Amniotic stem cell (primary cell): ENCODE measurements at regions not wholly inside any gene's neighbourhood (a gene's known extent, or its start where the extent isn't known, plus 50 kb on each side); places are given as distances from the start of the nearest gene placed in this dataset.

Source experiments
- DNase-seq: peaks from one replicate; lab custom pipeline; 2025; lab: John Stamatoyannopoulos, UW

DNA sequence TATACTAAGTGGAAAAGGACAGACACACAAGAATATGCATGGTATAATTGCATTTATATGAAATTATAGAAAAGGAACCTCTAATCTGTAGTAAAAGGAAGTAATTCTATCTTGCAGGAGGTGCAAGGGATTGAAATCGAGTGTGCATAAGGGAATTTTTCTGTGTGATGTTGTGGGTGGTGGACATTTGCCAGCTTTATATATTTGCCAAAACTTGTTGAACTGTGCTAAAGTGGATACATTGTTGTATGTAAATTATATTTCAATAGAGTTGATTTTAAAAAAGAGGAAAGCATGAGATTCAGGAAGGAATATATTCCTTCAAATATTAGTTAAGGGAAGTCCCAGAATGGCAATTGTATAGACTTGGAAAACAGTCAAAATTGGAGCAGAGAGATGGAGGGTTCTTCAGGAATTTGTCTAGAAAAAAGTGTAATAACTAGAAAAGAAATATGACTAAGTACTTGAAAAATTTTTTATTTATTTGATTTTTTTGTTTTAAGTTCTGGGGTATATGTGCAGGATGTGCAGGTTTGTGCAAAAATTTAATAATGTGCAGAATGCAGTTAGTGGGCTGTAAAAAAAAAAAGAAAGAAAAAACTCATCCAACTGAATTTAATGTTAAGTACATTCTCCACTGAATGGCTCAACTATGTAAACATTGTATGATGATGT lies 96.1 kb downstream of the ARL4A start:
- no peak for DNase-seq

- no peak for DNase-seq
Observed at GRCh38 chr7:12785473-12785872, 98.0 kb downstream of the ARL4A start.

GRCh38 chr7:12786494-12786893 lies 99.1 kb downstream of the ARL4A start:
- DNase-seq, result no peak

- DNase-seq, result no peak
Observed at GRCh38 chr7:12788171-12788570, 100.7 kb downstream of the ARL4A start.

- no peak for DNase-seq
Observed at GRCh38 chr7:12788591-12788990, 101.2 kb downstream of the ARL4A start.

- no peak for DNase-seq
Observed at GRCh38 chr7:12794722-12795302, 107.4 kb downstream of the ARL4A start.

GRCh38 chr7:12796397-12797127 lies 109.1 kb downstream of the ARL4A start:
- DNase-seq, result no peak

GRCh38 chr7:12800486-12800885 lies 113.1 kb downstream of the ARL4A start:
- no peak for DNase-seq

- DNase-seq, result no peak
Observed at GRCh38 chr7:12801107-12801506, 113.7 kb downstream of the ARL4A start.

- DNase-seq, result no peak
Observed at GRCh38 chr7:12802070-12802469, 114.6 kb downstream of the ARL4A start.

- no peak for DNase-seq
Observed at GRCh38 chr7:12803542-12803941, 116.1 kb downstream of the ARL4A start.

DNA sequence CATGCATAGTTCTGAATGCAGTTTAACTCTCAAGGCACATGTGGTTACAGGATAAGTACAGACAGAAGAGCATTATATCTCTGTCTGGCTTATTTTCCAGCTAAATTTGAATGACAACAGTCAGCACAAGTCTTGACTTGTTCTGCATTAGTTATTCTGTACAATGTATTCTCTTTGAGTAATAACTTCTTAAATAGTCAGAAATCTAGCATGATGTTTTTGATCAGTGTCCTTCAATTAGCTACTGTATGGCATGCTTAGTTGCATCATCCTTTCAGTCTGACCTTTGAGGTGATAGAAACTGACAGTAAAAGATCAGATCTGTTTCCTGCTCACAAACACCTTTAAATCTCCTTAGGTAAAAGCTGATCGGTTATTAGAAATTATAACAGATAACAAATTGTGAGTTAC lies 118.1 kb downstream of the ARL4A start:
- no peak for DNase-seq

DNA sequence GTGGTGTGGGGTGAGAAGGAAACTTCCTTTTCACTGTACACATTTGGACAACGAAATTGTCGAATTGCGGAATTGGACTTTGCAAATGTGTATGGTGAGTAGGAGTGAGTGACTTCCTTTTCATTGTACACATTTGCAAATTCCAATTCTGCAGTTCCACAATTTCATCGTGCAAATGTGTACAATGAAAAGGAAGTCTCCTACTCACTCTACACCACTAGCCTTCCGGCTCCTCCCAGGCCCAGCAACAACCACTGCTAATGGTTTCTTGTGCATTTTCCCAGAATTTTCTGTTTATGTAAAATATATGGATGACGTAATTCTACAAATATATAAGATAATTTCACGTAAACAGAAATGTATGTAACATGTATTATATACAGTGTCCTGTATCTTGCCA lies 118.5 kb downstream of the ARL4A start:
- DNase-seq, result no peak

DNA sequence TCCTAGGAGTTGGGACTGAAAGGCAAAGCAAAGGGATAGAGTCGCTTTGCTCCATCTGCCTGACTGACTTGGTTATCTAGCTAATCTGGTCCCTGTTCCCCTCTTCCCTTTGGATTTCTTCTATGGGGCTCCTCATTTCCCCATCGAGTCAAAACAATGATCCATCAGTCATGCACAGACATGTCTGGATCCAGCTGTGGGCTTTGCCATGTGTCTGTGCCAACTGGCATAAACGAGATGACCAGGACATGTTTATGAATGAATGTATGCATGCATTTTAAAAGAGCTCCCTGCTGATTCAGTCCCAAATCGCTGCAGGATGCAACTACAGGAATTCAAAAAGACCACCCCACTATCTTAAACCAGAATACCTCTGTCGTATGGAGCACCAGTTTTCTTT lies 122.0 kb downstream of the ARL4A start:
- no peak for DNase-seq

- no peak for DNase-seq
Observed at GRCh38 chr7:12812111-12812510, 124.7 kb downstream of the ARL4A start.

GRCh38 chr7:12814107-12814506 lies 126.7 kb downstream of the ARL4A start:
- no peak for DNase-seq

GRCh38 chr7:12814828-12815227 lies 127.4 kb downstream of the ARL4A start:
- DNase-seq, result no peak

GRCh38 chr7:12815426-12815825 lies 128.0 kb downstream of the ARL4A start:
- DNase-seq, result no peak

- no peak for DNase-seq
Observed at GRCh38 chr7:12815871-12816270, 128.4 kb downstream of the ARL4A start.

- DNase-seq, result no peak
Observed at GRCh38 chr7:12820777-12821176, 133.3 kb downstream of the ARL4A start.

DNA sequence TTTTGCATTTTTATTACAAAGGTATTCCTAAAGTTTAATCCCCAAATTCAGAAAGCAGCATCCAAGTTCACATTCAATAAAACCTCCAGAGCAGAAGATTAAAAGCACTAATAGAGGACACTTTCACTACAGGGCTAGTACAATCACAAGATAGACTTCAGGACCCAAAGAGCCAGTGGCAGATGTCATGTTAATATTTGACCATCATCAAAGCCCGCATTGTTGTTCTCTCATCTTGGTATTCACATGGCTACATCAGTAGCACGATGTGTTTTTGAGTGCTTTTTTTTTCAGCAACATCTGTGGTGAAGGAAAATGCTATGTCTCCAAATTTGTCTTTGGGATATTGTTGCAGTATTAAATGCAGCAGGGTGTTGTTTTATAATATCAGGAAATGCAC lies 134.3 kb downstream of the ARL4A start:
- no peak for DNase-seq

- no peak for DNase-seq
Observed at GRCh38 chr7:12826079-12826478, 138.6 kb downstream of the ARL4A start.

GRCh38 chr7:12827219-12827821 lies 139.9 kb downstream of the ARL4A start:
- DNase-seq, result no peak
